UCSD-AML1 (cell line): ENCODE measurements at regions not wholly inside any gene's neighbourhood (a gene's known extent, or its start where the extent isn't known, plus 50 kb on each side); places are given as distances from the start of the nearest gene placed in this dataset.
"Not testable (repeated sequence)": the region's sequence is repeated elsewhere in the genome, so short reads cannot be mapped to it uniquely, and the experiment has no call there.

ENCODE experiments used
- DNase-seq: peaks from one replicate; lab custom pipeline; 2025; ENCODE audit not compliant: unreplicated experiment; lab: John Stamatoyannopoulos, UW

DNA sequence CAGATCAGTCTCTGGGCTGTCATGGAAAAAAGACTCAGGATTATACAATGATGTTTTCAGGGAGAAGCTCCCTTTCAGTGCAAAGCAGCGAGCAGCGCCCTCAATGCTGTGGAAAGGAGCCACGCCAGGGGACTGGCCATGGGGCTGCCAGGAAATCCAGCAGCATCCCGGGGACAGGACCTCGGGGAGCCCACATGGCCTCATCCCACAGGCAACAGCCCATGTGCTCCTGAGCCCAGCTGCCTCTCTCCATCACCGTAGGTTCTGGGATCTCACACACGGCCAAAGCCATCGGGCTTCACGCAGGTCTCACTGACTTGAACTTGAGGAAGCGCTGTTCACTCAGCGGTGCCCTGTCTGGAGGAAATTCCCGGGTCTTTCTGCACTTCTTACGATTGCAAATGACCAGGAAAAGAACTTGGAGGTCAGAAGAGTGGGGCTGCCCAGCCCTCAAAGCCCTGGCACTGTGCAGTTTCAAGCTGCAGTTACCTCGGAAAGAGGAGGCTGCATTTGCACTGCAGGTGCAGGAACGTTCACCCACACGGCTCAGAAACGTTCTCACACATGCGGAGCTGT, 125.9 kb upstream of the THBS2 start:
- DNase-seq = no peak

DNA sequence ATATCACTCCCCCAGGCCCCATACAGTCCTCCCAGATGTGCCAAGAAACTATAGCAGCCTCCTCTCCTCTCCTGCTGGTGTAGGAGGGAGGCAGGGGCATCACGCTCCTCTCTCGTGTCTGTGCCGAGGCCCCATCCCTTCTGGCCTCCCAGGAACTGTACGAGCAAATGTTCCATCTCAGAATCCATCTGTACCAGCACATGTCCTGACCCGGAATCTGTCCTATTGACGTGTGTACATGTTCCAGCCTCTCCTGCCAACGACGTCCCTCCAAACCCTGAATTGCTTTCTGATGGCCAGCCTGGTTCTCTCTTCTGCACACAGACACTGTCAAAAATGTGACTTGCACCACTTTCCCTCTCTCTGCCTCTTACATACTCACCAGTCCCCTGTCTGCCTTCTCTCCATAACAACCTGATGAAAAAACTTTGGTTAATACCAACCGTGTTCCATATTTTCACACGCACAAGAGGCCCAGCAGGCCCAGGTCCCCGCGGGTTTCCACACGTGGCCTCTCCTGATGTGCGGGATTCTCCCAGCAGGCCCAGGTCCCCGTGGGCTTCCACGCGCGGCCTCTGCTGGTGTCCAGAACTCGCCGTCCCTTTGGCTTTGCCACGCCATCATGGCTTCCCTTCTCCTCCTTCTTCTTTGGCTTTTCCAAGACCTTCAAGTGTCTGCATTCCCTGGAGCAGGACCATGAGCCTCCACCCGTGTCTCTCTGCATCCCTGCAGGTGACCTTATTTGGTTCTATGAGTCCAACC, 125.2 kb upstream of the THBS2 start:
- DNase-seq = no peak

DNA sequence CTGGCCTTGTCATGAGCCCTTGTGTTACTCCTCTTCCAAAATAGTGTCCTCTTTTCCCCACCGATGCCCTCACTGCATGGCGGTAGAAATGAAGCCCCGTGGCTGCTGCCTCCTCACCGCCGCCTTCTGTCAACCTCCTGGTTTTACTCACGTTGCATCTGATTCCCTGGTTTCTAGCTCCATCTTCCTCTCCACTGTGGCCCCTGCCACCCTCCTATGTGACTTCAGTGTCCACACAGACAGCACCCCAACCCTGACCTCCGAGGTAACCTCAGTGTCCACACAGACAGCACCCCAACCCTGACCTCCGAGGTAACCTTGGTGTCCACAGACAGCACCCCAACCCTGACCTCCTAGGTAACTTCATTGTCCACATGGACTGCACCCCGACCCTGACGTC, 122.8 kb upstream of the THBS2 start:
- no peak for DNase-seq

DNA sequence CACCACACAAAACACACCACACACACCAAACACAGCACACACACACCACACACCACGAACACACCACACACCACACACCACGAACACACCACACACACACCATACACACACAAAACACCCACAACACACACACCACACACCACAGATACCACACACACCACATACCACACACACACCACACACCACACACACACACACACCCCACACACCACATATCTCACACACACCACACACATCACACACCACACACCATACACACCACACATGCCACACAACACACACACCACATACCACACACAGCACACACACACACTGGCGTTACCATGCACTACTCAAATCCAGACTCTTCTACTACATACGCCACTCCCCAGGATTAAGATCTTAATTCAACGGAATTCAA, 118.9 kb upstream of the THBS2 start:
- DNase-seq = no peak

DNA sequence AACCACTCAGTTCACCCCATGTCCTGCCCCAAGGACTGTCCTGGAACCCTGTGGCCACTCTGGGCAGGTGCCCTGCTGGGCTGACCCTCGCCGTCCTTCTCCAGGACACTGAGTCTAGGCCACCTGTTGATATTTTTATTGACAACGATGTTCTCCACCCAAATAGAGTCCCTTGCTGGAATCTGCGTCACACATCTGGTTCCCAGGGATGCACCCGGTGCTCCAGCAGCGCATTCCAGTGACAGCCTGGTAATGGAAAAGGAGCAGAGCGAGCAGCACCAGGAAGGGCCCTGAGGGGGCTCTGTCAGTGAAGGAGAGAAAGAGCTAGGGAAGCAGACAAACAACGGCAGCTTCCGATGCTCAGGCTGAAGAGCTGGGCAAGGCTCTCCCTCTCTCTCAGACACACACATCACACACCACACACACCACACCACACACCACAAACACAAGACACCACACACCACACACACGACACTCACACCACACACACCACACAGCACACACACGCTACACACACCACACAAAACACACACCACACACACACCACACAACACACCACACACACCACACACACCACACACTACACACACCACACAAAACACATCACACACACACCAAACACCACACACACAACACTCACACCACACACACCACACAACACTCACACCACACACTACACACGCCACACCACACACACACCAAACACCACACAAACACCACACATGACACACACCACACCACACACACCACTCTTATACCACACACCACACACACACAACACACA, 117.9 kb upstream of the THBS2 start:
- DNase-seq = no peak

DNA sequence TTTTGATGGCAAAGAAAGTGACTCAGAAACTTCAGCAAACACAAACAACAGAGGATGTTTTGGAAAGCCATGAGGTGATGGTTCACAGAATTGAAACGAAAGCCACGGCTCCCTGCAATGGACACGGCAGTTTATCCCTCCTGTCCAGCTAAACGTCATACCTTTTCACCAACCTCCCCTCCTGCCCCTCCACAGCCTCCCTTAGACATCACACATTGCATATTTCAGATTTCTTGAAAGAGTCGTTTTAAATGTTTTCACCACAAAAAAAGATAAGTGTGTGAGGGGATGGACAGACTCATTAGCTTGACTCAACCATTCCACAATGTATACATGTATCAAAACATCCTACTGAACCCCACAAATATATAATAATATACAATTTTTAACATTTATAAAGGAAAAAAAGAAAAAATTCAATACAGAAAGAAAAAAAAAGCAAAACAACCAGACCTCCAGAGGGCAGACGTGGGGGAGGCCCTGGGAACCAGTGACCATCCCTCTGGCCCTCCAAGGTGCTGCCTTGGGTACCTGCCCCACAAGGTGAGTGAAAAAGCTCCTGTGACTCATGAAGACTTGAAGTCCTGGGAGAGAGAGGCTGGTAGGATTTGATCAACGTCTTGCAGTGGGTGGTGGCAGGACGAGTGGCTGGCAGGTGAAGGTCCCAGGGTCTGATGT, 117.2 kb upstream of the THBS2 start:
- DNase-seq = no peak

DNA sequence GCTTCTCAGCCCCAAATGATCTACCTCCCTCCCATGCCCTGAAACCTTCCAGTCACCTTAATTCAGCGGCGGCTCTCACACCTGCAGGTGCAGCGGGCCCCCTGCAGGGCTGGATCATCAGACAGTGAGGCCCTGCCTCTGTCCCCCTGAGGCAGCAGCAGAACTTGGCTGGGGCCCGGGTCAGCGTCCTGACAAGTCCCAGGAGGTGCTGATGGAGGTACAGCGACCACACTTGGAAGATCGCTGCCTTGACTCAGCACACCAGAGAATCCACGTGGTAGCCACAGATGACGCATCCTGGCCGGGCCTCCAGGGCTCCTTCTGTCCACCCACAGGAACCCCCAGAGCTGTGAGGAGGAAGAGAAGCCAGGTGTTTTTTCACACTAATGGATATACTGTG, 116.4 kb upstream of the THBS2 start:
- no peak for DNase-seq

DNA sequence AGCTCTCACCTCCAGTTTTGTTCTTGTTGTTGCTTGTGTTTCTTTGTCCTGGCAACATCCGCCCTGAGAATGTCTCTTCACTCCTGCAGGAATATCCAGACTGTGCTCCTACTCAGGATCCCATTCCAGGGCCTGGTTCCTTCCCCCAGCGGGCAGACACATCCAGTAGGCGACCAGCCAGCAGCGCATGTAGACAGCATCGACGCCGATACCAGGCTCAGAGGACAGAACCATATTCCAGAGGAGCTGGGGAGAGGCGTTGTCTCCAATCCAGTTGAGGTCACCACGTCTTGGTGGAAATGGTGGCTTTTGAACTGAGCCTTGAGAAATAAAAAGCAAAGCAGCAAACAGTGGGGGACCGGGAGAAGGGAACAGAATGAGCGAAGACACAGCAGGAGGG, 114.6 kb upstream of the THBS2 start:
- DNase-seq = no peak

DNA sequence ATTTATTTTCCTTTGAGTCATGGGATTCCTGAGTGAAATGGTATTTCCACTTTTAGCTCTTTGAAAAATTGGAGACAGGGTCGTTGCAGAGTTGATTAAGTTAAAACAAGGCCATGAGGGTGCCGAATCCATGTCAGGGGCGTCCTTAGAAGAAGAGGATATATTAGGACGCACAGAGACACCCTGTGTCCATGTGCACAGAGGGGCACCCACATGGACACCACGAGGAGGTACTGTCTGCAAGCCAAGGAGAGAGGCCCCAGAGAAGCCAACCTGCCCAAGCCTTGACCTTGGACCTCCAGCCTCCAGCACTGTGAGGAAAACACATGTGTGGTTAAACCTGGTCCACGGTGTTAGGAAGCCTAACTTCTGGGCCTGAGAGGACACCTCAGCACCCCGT, 113.9 kb upstream of the THBS2 start:
- no peak for DNase-seq

DNA sequence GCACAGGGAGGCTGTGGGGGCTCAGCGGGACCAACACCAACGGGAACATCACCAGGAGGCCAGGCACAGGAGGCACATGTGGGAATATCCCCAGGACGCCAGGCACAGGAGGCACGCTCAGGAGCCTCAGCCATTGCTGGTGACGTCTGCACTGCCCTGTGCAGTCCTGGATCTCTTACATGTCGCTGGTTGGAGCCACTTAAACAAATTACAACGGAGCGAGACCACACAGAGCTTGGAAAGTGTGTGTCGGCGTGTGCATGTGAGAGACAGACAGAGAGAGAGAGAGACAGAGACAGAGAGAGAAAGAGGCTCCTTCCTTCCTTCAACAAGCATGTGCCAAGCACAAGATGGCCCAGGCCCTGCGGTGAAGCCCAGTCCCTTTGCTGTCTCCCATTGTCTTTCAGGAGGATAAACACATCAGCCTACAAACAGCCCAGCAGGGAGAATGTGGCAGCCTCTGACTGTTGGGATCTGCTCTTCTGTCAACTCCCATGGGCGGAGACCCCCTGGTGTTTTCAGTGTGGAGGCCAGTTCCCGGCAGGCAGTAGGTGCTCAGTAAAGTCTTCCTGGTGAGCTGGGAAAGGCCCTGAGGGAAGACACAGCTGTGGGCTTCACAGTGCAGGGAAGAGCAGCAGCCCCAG, 112.7 kb upstream of the THBS2 start:
- DNase-seq = no peak

DNA sequence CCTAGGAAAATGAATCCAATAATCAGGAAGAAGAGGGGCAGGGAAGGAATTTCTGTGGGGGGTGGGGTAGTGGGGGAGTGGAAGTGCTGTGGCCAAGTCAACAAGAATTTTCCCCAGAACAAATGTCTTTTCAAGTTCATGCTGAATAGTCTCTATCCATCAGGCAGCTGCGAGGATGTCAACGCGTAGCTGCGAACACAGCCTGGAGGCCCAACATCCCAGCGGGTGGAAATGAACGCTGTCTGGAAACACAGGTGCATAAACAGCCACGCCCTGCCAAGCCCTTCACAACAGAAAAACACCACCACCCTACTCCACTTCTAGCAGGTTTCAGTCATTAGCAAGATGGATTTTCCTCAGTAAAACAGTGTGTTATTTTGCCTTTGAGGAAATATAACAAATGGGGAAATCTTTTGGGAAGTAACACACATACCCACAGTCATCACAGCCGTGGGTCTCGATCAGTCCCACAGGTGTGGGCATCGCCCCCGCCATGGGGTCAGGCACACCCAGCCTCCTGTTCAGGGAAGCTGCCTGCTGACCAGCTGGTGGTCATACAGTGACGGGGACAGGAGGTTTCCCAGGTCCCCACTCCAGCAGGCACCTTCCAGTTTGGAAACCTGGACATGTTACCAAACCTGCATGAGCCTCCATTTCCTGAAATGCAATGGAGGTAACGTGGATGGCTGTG, 112.1 kb upstream of the THBS2 start:
- no peak for DNase-seq

DNA sequence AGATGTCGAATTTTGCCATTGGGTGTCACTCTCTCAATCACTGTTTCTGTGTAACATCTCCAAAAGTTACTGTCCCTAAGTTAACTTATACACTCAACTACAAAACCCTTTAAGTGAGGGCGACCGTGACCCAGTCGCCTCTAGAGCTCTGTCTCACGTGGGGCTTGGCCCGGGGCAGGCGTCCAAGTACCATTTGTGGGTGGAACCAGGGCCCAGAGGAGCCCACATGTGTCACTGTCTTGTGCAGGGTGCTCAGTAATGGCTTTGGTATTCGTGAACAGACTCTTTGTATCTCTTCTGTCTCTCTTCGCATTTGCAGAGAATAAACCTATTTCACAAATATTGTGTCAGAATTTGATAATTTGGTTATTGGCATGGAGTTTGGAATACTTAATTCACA, 109.9 kb upstream of the THBS2 start:
- no peak for DNase-seq

DNA sequence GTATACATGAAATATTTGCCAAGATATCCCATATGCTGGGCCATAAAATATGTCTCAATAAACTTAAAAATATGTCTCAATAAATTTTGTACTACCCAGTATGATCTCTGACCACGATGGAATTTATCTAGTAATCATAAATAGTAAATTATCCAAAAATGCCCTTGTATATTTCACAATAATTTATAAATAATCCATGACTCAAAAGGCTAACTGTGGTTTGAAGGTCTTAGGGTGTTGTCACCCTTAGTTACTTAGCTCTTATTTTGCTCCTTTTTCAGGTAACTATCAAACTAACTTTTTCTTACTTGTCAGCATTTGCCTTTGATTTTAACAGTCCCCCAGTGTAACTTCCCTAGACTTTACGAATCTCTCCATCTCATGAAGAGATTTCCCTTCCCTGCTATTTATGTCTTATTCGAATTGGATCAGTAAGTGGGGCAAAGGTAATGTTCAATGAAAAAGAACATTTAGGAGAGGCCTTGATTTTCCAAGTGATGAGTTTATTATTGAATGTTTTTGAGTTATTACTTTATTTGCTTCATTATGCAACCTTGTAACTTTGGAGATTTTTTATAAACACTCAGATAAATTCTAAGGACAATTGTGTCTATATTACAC, 109.0 kb upstream of the THBS2 start:
- no peak for DNase-seq

DNA sequence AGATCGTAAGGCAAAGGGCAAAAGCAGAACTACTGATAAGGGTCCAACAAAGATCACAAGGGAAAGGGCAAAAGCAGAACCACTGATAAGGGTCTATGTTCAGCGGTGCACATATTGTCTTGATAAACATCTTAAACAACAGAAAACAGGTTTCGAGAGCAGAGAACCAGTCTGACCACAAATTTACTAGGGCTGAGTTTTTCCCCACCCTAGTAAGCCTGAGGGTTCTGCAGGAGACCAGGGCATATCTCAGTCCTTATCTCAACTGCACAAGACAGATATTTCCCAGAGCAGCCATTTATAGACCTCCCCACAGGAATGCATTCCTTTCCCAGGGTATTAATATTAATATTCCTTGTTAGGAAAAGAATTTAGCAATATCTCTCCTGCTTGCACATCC, 101.4 kb upstream of the THBS2 start:
- DNase-seq = not testable (repeated sequence)

DNA sequence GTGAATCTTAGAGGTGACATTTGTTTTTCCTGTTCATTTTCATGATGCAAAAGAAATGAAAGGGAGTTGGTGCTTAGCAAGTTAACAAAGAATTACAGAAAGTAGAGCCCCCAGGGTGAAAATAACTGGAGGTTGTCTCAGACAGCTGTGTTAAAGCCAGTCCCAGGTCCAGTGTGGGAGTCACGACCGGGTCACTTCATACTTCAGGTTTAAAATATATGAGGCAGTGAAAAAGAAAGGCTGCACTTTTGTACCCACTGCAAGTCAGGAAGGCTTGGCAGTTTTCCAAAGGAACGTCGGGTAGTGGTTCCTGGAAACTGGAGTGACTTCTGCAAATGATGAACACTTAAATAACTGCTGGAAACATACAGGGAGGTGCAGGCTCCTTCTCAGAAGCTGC, 91.5 kb upstream of the THBS2 start:
- no peak for DNase-seq

DNA sequence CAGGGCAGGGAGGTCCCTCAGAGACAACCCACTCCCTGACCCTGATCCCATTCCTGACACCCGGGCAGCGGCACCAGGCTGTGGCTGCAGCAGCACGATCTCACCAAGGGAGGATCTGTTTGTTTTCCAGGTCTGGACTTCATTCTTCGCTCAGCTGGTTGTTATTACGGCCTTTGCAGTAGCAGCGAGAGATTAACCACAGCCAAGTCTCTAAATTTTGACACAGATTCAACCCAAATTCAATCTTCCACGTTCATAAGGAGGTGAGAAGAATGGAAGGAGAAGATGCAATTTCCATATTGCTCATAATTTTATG, 91.1 kb upstream of the THBS2 start:
- DNase-seq = no peak

DNA sequence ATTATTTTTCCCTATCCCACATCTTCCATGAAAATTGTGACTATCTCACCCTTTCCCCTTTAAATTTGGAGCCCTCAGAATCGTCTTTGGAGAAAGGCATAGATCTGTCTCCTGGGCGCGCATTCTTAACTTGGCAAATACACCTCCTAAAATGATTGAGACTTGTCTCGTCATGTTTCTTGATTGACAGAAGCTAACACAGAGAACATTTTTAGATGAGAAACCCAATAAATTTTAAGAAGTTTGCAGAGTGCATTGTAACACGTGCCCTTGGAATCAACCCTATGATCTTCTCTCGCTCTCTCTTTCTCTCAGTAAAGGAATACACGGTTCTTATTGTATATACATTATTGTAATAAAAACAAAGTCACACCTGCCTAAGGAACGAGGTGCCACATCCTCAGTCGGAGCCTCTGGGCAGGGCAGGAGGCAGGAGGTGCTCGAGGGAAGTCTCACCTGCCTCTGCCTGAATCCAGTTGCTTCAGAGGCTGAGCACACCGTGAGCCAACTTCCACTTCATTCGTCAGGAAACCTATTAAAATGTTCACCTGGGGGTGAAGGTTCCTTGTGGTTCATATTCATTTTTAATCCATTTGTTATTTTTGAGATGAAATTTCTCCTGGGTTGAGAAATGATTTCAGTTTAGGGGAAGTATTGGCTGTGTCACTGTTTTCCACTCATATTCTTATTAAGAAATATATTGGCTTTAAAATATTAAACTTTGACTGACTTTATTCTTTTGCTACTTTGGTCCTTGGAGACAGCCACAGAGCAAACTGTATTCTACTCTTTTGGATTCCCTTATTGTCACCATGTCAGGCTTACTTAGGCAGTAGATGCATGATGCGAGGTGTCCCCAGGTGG, 90.5 kb upstream of the THBS2 start:
- no peak for DNase-seq

DNA sequence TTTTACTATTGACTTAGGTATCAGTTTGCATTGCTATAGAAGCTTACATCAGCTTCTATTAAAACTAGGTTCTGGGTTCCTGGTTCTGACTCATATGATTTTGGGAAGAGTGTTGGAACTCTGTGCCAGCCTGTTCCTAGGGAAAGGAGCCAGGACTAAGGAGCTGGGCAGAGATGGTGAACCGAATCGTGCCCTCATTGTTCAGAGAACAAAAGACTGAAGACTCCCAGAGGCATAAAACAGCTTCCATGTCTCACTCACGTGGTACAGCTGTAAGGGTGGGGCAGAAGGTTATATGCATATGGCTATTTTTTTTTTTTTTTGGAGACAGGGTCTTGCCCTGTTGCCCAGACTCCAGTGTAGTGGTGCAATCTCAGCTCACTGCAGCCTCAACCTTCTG, 89.1 kb upstream of the THBS2 start:
- no peak for DNase-seq

DNA sequence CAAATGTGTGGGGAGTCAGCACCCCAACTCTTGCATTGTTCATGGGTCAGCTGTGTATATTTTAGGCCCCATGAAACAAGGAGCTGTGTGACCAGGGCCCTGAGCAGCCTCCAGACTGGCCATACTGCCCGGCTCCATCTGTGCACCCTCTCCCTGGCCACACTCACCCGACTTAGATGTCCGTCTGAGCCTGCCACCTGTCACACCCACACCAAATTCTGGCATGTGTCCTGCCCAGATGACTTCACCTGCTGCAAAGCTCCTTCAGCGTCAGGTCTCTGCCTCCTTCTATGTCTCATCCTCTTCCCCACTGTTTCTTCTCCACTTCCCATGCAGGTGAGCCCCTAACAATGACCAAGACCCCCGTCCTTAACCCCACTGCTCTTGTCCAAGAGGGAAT, 88.1 kb upstream of the THBS2 start:
- no peak for DNase-seq

DNA sequence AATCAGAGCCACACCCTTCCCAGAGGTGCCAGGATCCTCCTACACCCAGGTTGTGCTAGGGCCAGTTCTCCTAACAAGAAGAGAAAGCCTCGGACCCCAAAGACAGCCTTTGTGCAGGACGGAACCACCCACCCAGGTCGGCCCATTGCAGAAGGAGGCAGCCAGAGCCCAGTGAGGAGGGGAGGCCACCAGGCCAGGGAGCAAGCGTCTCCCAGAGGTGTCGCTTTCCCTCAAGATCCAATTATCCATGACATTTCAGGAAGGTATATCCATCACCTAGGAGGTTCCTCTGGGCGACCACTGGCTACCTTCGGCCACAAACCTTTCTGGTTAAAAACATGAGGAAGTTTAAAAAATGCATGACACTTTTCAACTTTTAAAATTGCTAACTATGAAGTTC, 87.4 kb upstream of the THBS2 start:
- no peak for DNase-seq
